SK-N-SH (cell line): ENCODE measurements at regions not wholly inside any gene's neighbourhood (a gene's known extent, or its start where the extent isn't known, plus 50 kb on each side); places are given as distances from the start of the nearest gene placed in this dataset.

Experiments used
- CTCF ChIA-PET: fragments of 300-600, 350-600 bp; formaldehyde crosslinking; extraction: SDS; loops from one replicate; lab custom pipeline; 2021; lab: Yijun Ruan, JAX
- POLR2A ChIA-PET: fragments of 350-600 bp; sonication (Branson Sonifier 250); formaldehyde crosslinking; extraction: SDS; loops from one replicate; lab custom pipeline; 2020; ENCODE audit warnings: antibody characterized with exemption, inconsistent platforms; lab: Yijun Ruan, JAX
- DNase-seq: peaks from one replicate; pipeline ENCODE4 v3.0.0; 2012
- H2AFZ ChIP-seq: fragments of 200-600 bp; sonication (generic); 2 replicates; pipeline ENCODE4 v1.8.1; 2016; ENCODE audit warnings: antibody characterized with exemption, mild to moderate bottlenecking, low read depth
- H3F3A ChIP-seq: fragments of 200-600 bp; sonication (generic); replicated peaks from 2 replicates; pipeline ENCODE3; 2016; ENCODE audit warnings: antibody characterized with exemption, mild to moderate bottlenecking; ENCODE audit not compliant: insufficient read depth
- H3K27ac ChIP-seq, 2 experiments: fragments of 200-500 bp in 1 of 2; fragments of 200-600 bp in 1 of 2; sonication (Bioruptor generic) in 1 of 2; sonication (generic), shearing (Covaris generic) in 1 of 2; 2 replicates each; pipeline versions ENCODE4 v1.5.1 to v1.6.1; 2014 to 2016; ENCODE audit warnings: low read depth in 2 of 2, inconsistent platforms in 1 of 2, low read length in 1 of 2, mild to moderate bottlenecking in 1 of 2, mixed read lengths in 1 of 2
- H3K27me3 ChIP-seq: fragments of 200-600 bp; sonication (generic), shearing (Covaris generic); 2 replicates; pipeline ENCODE4 v1.6.1; 2016; ENCODE audit warnings: mixed run types; ENCODE audit not compliant: insufficient read depth
- H3K36me3 ChIP-seq, 2 experiments: fragments of 200-500 bp in 1 of 2; fragments of 200-600 bp in 1 of 2; sonication (Bioruptor generic) in 1 of 2; sonication (generic) in 1 of 2; replicated peaks in 1 of 2; 2 replicates each; pipeline versions ENCODE3 to v1.5.1; 2014 to 2016; ENCODE audit warnings: low read length in 1 of 2, mild to moderate bottlenecking in 1 of 2; ENCODE audit not compliant: insufficient read depth in 2 of 2, control insufficient read depth in 1 of 2
- H3K4me1 ChIP-seq, 2 experiments: fragments of 200-500 bp in 1 of 2; fragments of 200-600 bp in 1 of 2; sonication (Bioruptor generic) in 1 of 2; sonication (generic), shearing (Covaris generic) in 1 of 2; 2 replicates each; pipeline versions ENCODE4 v1.5.1 to v1.6.1; 2014 to 2016; ENCODE audit warnings: low read depth in 1 of 2, low read length in 1 of 2, mixed run types in 1 of 2; ENCODE audit not compliant: insufficient read depth in 2 of 2, control insufficient read depth in 1 of 2
- H3K4me2 ChIP-seq: fragments of 200-600 bp; sonication (generic), shearing (Covaris generic); 2 replicates; pipeline ENCODE4 v1.6.1; 2017; ENCODE audit warnings: mixed run types
- H3K4me3 ChIP-seq, 2 experiments: fragments of 200-500 bp in 1 of 2; fragments of 200-600 bp in 1 of 2; sonication (Bioruptor generic) in 1 of 2; sonication (generic), shearing (Covaris generic) in 1 of 2; 2 replicates each; pipeline versions ENCODE4 v1.5.1 to v1.8.1; 2014 to 2016; ENCODE audit warnings: low read depth in 2 of 2, inconsistent platforms in 1 of 2, low read length in 1 of 2, mild to moderate bottlenecking in 1 of 2, mixed read lengths in 1 of 2, moderate library complexity in 1 of 2
- H3K79me2 ChIP-seq: fragments of 200-600 bp; sonication (generic); 2 replicates; pipeline ENCODE4 v1.8.1; 2017; ENCODE audit warnings: mild to moderate bottlenecking; ENCODE audit not compliant: insufficient read depth
- H3K9ac ChIP-seq: fragments of 200-600 bp; sonication (generic); 2 replicates; pipeline ENCODE4 v1.6.1; 2017; ENCODE audit warnings: mixed run types
- H3K9me2 ChIP-seq: fragments of 200-600 bp; sonication (generic); 2 replicates; pipeline ENCODE4 v1.6.1; 2017; ENCODE audit warnings: mixed run types
- H3K9me3 ChIP-seq: fragments of 200-600 bp; sonication (generic); 2 replicates; pipeline ENCODE4 v1.6.1; 2017; ENCODE audit warnings: mixed run types, mild to moderate bottlenecking, moderate library complexity
- H4K20me1 ChIP-seq: fragments of 200-600 bp; sonication (generic); 2 replicates; pipeline ENCODE4 v1.6.1; 2017; ENCODE audit warnings: mild to moderate bottlenecking, mixed run types; ENCODE audit not compliant: insufficient read depth
- CTCF ChIP-seq: fragments of 200-600 bp; sonication (generic); IDR thresholded peaks from 2 replicates; pipeline ENCODE4 v1.6.1; 2017; ENCODE audit warnings: antibody characterized with exemption, mild to moderate bottlenecking, moderate library complexity
- ELF1 ChIP-seq: IDR thresholded peaks from 2 replicates; pipeline ENCODE4 v1.4.0; 2012
- EZH2phosphoT487 ChIP-seq: fragments of 200-600 bp; sonication (generic); IDR thresholded peaks from 2 replicates; pipeline ENCODE4 v1.6.1; 2017; ENCODE audit warnings: low read depth, mixed run types, mild to moderate bottlenecking, antibody characterized with exemption, moderate library complexity, borderline replicate concordance
- FOXJ3 ChIP-seq: sonication (generic); formaldehyde crosslinking; IDR thresholded peaks from 2 replicates; pipeline ENCODE4 v1.5.1; 2020; ENCODE audit warnings: mild to moderate bottlenecking, missing genetic modification reagents
- FOXM1 ChIP-seq: IDR thresholded peaks from 2 replicates; pipeline ENCODE4 v1.4.0; 2012; ENCODE audit warnings: low read depth, mild to moderate bottlenecking
- MXI1 ChIP-seq: IDR thresholded peaks from 2 replicates; pipeline ENCODE4 v1.6.1; 2012; ENCODE audit warnings: mild to moderate bottlenecking, low read depth, low read length, improper control_type of control experiment
- PBX3 ChIP-seq: IDR thresholded peaks from 2 replicates; pipeline ENCODE4; 2012
- POLR2AphosphoS5 ChIP-seq: IDR thresholded peaks from 2 replicates; pipeline ENCODE4 v1.6.1; 2012; ENCODE audit warnings: low read depth, low read length
- RAD21 ChIP-seq: IDR thresholded peaks from 2 replicates; pipeline ENCODE4 v1.6.1; 2012; ENCODE audit warnings: mild to moderate bottlenecking, low read length
- TAF1 ChIP-seq: IDR thresholded peaks from 2 replicates; pipeline ENCODE4 v1.6.1; 2012; ENCODE audit warnings: low read depth, mild to moderate bottlenecking, low read length, moderate library complexity, borderline replicate concordance
- USF1 ChIP-seq: IDR thresholded peaks from 2 replicates; pipeline ENCODE4 v1.4.0; 2012; ENCODE audit warnings: low read depth, borderline replicate concordance
- YY1 ChIP-seq: IDR thresholded peaks from 2 replicates; pipeline ENCODE4 v1.4.0; 2012; ENCODE audit warnings: low read depth, mild to moderate bottlenecking
- WGBS: methylation state at CpG from one replicate; pipeline ENCODE4 v1.1.6; 2017; ENCODE audit warnings: low lambda C conversion rate; 5-methylcytosine and 5-hydroxymethylcytosine counted together
- TF ChIP-seq, protein P1 (sequence below): fragments of 150-350 bp; IDR thresholded peaks from 2 replicates; pipeline ENCODE4 v1.6.1; 2016; ENCODE audit warnings: mild to moderate bottlenecking, low read depth, low read length
- TF ChIP-seq, protein P2 (sequence below): IDR thresholded peaks from 2 replicates; pipeline ENCODE4 v1.6.1; 2012; ENCODE audit warnings: mild to moderate bottlenecking, low read depth, low read length, moderate library complexity

DNA sequence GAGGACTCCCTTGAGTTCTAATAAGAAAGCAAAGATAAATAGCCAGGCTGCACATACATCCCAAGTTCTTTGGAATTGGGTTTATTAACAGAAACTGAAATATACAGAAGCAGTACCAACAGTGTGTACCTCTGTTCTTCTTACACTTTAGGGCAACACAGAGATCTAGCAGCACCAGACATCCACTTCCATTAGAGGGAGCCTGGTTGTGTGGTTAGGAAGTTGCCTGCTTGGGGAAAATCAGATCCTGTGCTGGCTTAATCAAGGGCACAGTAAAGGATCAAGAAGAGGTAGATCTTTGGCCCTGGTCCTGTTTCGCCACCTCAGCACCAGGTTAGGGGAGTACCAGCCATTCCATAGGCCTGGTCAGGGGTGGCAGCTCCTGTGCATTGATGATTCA is 231.1 kb upstream of the ARHGAP24 start:
- Histone ChIP-seq H3K27ac (no peak overlapping the region), H3K4me2 (no peak overlapping the region), H3K9me3 (no peaks in the 10 kb centered on the region), H3K27me3 (no peaks in the 10 kb centered on the region), H3K9ac (no peak overlapping the region), H3K4me1 (no peaks in the 10 kb centered on the region), H2AFZ (no peak overlapping the region), H3K9me2 (no peaks in the 10 kb centered on the region), H3K79me2 (no peaks in the 10 kb centered on the region), H3F3A (no peaks in the 10 kb centered on the region), H3K4me3 (no peak overlapping the region), H4K20me1 (no peaks in the 10 kb centered on the region), H3K36me3 (no peaks in the 10 kb centered on the region)
- WGBS: no CpG with 5 or more reads among the region's 1 CpG
- CTCF ChIA-PET: interaction anchor here (1.3 to 1.6 kb wide), 2 partner anchors 14 to 96 kb away, joined by 3 to 4 read pairs; no protein-coding TSS in a partner anchor
- peak; percentile 4 for DNase-seq
- TF ChIP-seq RAD21 (peak; percentile 11; the same call in 1 of the 2 replicates), EZH2phosphoT487 (no peak)
- POLR2A ChIA-PET: no interaction called here

DNA sequence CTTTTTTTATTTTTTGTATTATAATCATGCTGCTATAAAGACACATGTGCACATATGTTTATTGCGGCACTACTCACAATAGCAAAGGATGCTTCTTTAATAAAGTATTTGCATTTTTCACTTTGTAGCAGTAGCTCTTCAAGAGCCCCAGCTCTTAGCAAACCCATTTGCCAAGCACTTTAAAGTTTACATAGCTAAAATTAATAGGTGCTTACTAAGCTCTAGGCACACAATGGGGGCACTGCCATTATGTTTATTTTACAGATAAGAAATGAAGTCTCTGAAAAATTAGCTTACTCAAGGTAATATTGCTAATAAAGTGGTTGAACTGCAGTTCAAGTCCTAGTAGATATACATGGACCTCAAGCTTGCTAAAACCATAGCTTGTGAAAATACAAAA is 230.3 kb upstream of the ARHGAP24 start:
- Histone ChIP-seq H3K4me1 (no peaks in the 10 kb centered on the region), H3K4me3 (no peak overlapping the region), H3K9me2 (no peaks in the 10 kb centered on the region), H3K27me3 (no peaks in the 10 kb centered on the region), H2AFZ (no peak overlapping the region), H3K9ac (no peak overlapping the region), H3K4me2 (no peak overlapping the region), H3K36me3 (no peaks in the 10 kb centered on the region), H4K20me1 (no peaks in the 10 kb centered on the region), H3K27ac (no peak overlapping the region), H3K9me3 (no peaks in the 10 kb centered on the region), H3F3A (no peaks in the 10 kb centered on the region), H3K79me2 (no peaks in the 10 kb centered on the region)
- TF ChIP-seq USF1: no peak
- TF ChIP-seq, protein P1, sequence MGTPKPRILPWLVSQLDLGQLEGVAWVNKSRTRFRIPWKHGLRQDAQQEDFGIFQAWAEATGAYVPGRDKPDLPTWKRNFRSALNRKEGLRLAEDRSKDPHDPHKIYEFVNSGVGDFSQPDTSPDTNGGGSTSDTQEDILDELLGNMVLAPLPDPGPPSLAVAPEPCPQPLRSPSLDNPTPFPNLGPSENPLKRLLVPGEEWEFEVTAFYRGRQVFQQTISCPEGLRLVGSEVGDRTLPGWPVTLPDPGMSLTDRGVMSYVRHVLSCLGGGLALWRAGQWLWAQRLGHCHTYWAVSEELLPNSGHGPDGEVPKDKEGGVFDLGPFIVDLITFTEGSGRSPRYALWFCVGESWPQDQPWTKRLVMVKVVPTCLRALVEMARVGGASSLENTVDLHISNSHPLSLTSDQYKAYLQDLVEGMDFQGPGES: no peak
- TF ChIP-seq POLR2AphosphoS5: no peak
- TF ChIP-seq YY1: no peak
- TF ChIP-seq MXI1: no peak
- TF ChIP-seq CTCF: no peak
- TF ChIP-seq PBX3: no peak
- TF ChIP-seq TAF1: no peak
- TF ChIP-seq, protein P2, sequence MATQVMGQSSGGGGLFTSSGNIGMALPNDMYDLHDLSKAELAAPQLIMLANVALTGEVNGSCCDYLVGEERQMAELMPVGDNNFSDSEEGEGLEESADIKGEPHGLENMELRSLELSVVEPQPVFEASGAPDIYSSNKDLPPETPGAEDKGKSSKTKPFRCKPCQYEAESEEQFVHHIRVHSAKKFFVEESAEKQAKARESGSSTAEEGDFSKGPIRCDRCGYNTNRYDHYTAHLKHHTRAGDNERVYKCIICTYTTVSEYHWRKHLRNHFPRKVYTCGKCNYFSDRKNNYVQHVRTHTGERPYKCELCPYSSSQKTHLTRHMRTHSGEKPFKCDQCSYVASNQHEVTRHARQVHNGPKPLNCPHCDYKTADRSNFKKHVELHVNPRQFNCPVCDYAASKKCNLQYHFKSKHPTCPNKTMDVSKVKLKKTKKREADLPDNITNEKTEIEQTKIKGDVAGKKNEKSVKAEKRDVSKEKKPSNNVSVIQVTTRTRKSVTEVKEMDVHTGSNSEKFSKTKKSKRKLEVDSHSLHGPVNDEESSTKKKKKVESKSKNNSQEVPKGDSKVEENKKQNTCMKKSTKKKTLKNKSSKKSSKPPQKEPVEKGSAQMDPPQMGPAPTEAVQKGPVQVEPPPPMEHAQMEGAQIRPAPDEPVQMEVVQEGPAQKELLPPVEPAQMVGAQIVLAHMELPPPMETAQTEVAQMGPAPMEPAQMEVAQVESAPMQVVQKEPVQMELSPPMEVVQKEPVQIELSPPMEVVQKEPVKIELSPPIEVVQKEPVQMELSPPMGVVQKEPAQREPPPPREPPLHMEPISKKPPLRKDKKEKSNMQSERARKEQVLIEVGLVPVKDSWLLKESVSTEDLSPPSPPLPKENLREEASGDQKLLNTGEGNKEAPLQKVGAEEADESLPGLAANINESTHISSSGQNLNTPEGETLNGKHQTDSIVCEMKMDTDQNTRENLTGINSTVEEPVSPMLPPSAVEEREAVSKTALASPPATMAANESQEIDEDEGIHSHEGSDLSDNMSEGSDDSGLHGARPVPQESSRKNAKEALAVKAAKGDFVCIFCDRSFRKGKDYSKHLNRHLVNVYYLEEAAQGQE: no peak
- no peak for TF ChIP-seq FOXJ3 (CRISPR knock-in tag)
- no peak for TF ChIP-seq ELF1
- no peak for TF ChIP-seq FOXM1
- ChIA-PET CTCF (no interaction called here), POLR2A (no interaction called here)
- DNase-seq: no peak
- 83% methylated on average over 1 of the region's 1 CpG for WGBS
